ENCODE measurements at regions not wholly inside any gene's neighbourhood (a gene's known extent, or its start where the extent isn't known, plus 50 kb on each side); places are given as distances from the start of the nearest gene placed in this dataset.
"Not testable (repeated sequence)": the region's sequence is repeated elsewhere in the genome, so short reads cannot be mapped to it uniquely, and the experiment has no call there.

GRCh38 chr3:61387817-61388216 is 136.6 kb upstream of the FHIT start:
- Histone ChIP-seq H3K4me3 (ENCODE audit: severe bottlenecking) (no peak overlapping the region), H3K27me3 (ENCODE audit: insufficient read depth, poor library complexity, severe bottlenecking) (no peaks in the 10 kb centered on the region), H3K4me1 (ENCODE audit: insufficient read depth, poor library complexity, severe bottlenecking) (no peaks in the 10 kb centered on the region), H3K36me3 (ENCODE audit: low read depth) (no peaks in the 10 kb centered on the region), H3K27ac (ENCODE audit: poor library complexity, severe bottlenecking) (no peak overlapping the region), H3K9me3 (ENCODE audit: severe bottlenecking) (peaks cover 3% of the 10 kb centered on the region)
- TF ChIP-seq, protein P1, sequence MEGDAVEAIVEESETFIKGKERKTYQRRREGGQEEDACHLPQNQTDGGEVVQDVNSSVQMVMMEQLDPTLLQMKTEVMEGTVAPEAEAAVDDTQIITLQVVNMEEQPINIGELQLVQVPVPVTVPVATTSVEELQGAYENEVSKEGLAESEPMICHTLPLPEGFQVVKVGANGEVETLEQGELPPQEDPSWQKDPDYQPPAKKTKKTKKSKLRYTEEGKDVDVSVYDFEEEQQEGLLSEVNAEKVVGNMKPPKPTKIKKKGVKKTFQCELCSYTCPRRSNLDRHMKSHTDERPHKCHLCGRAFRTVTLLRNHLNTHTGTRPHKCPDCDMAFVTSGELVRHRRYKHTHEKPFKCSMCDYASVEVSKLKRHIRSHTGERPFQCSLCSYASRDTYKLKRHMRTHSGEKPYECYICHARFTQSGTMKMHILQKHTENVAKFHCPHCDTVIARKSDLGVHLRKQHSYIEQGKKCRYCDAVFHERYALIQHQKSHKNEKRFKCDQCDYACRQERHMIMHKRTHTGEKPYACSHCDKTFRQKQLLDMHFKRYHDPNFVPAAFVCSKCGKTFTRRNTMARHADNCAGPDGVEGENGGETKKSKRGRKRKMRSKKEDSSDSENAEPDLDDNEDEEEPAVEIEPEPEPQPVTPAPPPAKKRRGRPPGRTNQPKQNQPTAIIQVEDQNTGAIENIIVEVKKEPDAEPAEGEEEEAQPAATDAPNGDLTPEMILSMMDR (IDR thresholded peaks at IDR 0.05; ENCODE audit: poor library complexity, severe bottlenecking) = no peak
- no peak; the same call in 2 of the 3 replicates for ATAC-seq (ENCODE audit: low read depth)
- DNase-seq (ENCODE audit: low spot score) = no peak

DNA sequence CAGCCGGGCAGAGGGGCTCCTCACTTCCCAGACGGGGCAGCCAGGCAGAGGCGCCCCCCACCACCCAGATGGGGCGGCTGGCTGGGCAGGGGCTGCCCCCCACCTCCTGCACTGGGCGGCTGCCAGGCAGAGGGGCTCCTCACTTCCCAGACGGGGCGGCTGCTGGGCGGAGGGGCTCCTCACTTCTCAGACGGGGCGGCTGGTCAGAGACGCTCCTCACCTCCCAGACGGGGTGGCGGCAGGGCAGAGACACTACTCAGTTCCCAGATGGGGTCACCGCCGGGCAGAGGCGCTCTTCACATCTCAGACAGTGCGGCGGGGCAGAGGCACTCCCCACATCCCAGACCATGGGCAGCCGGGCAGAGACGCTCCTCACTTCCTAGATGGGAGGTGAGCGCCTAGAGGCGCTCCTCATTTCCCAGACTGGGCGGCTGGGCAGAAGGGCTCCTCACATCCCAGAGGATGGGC is 142.3 kb upstream of the FHIT start:
- not testable (repeated sequence) for H3K4me1 ChIP-seq (ENCODE audit: insufficient read depth, poor library complexity, severe bottlenecking); DNase-seq (ENCODE audit: low spot score); H3K9me3 ChIP-seq (ENCODE audit: severe bottlenecking); H3K36me3 ChIP-seq (ENCODE audit: low read depth); H3K27me3 ChIP-seq (ENCODE audit: insufficient read depth, poor library complexity, severe bottlenecking); ATAC-seq (ENCODE audit: low read depth); H3K4me3 ChIP-seq (ENCODE audit: severe bottlenecking); H3K27ac ChIP-seq (ENCODE audit: poor library complexity, severe bottlenecking)

DNA sequence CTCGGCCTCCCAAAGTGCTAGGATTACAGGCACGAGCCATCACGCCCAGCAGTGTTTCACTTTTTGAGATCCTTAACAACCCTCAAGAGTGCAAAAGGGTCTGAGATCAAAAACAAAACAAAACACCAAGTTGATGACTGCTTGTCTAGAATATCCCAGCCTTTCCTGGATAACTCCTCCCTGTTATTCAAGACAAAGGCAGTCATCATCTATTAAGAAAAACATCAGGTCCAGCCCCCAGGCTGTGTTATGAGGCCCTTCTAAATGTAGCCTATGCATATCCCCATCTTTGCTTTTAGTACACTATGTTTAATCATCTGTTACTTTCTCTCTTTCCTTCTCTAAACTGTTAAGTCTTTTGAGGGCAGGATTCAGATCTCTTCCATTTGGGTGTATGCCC is 150.1 kb upstream of the FHIT start:
- Histone ChIP-seq H3K27ac (ENCODE audit: poor library complexity, severe bottlenecking) (no peak overlapping the region), H3K36me3 (ENCODE audit: low read depth) (no peaks in the 10 kb centered on the region), H3K9me3 (ENCODE audit: severe bottlenecking) (no peaks in the 10 kb centered on the region), H3K4me1 (ENCODE audit: insufficient read depth, poor library complexity, severe bottlenecking) (no peaks in the 10 kb centered on the region), H3K27me3 (ENCODE audit: insufficient read depth, poor library complexity, severe bottlenecking) (no peaks in the 10 kb centered on the region), H3K4me3 (ENCODE audit: severe bottlenecking) (no peak overlapping the region)
- DNase-seq (ENCODE audit: low spot score) (no peak), ATAC-seq (ENCODE audit: low read depth) (no peak)
- TF ChIP-seq, protein P1 (IDR thresholded peaks at IDR 0.05; ENCODE audit: poor library complexity, severe bottlenecking) = no peak

GRCh38 chr3:61407397-61407796 is 154.0 kb upstream of the PTPRG start:
- Histone ChIP-seq H3K4me1 (ENCODE audit: insufficient read depth, poor library complexity, severe bottlenecking) (no peaks in the 10 kb centered on the region), H3K27ac (ENCODE audit: poor library complexity, severe bottlenecking) (no peak overlapping the region), H3K4me3 (ENCODE audit: severe bottlenecking) (no peak overlapping the region), H3K9me3 (ENCODE audit: severe bottlenecking) (no peaks in the 10 kb centered on the region), H3K27me3 (ENCODE audit: insufficient read depth, poor library complexity, severe bottlenecking) (no peaks in the 10 kb centered on the region), H3K36me3 (ENCODE audit: low read depth) (no peaks in the 10 kb centered on the region)
- no peak for ATAC-seq (ENCODE audit: low read depth)
- TF ChIP-seq, protein P1 (IDR thresholded peaks at IDR 0.05; ENCODE audit: poor library complexity, severe bottlenecking) = no peak
- DNase-seq (ENCODE audit: low spot score) = no peak

- Histone ChIP-seq H3K4me1 (ENCODE audit: insufficient read depth, poor library complexity, severe bottlenecking) (no peaks in the 10 kb centered on the region), H3K36me3 (ENCODE audit: low read depth) (no peaks in the 10 kb centered on the region), H3K27me3 (ENCODE audit: insufficient read depth, poor library complexity, severe bottlenecking) (no peaks in the 10 kb centered on the region), H3K9me3 (ENCODE audit: severe bottlenecking) (no peaks in the 10 kb centered on the region), H3K27ac (ENCODE audit: poor library complexity, severe bottlenecking) (no peak overlapping the region), H3K4me3 (ENCODE audit: severe bottlenecking) (no peak overlapping the region)
- TF ChIP-seq, protein P1 (IDR thresholded peaks at IDR 0.05; ENCODE audit: poor library complexity, severe bottlenecking) = no peak
- no peak for DNase-seq (ENCODE audit: low spot score)
- ATAC-seq (ENCODE audit: low read depth) = no peak
These were observed 151.7 kb upstream of the PTPRG start for GRCh38 chr3:61409638-61410037.

DNA sequence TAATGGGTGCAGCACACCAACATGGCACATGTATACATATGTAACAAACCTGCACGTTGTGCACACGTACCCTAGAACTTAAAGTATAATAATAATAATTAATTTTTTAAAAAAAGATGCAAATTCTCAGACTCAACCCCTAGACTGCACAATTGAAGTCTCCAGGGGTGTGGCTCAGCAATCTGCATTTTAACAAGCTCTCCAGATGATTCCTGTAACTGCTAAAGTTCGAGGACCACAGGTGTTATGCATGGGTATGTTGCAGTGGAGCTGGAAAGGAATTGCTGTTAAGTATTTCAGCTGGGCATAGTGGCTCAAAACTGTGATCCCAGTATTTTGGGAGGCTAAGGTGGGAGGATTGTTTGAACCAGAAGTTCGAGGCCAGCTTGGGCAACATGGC is 151.0 kb upstream of the PTPRG start:
- not testable (repeated sequence) for H3K27ac ChIP-seq (ENCODE audit: poor library complexity, severe bottlenecking); H3K27me3 ChIP-seq (ENCODE audit: insufficient read depth, poor library complexity, severe bottlenecking); DNase-seq (ENCODE audit: low spot score); H3K4me1 ChIP-seq (ENCODE audit: insufficient read depth, poor library complexity, severe bottlenecking); H3K36me3 ChIP-seq (ENCODE audit: low read depth); H3K9me3 ChIP-seq (ENCODE audit: severe bottlenecking); H3K4me3 ChIP-seq (ENCODE audit: severe bottlenecking); ATAC-seq (ENCODE audit: low read depth)
